Pancreas (tissue), 10 donors: ENCODE measurements at regions not wholly inside any gene's neighbourhood (a gene's known extent, or its start where the extent isn't known, plus 50 kb on each side); places are given as distances from the start of the nearest gene placed in this dataset.

Experiments used
- ATAC-seq, 4 donors: fragments of 200-7000 bp; cut with Tn5 transposase; one replicate each; pipeline versions ENCODE4 v1.8.0 to v1.9.1; 2020; ENCODE audit warnings: mild to moderate bottlenecking in 4 of 4, moderate library complexity in 4 of 4
- DNase-seq, 6 donors: peaks; one replicate each; pipeline ENCODE4 v3.0.0-alpha.2; 2020
- FAIRE-seq: peaks from 2 replicates; lab custom pipeline; 2012; peaks lifted over from hg19 to GRCh38; lab: Jason Lieb, UNC
- H3K27ac ChIP-seq, 4 donors: fragments of 200-600 bp; sonication (generic); 1 replicate in 3 of 4; 2 replicates in 1 of 4; pipeline versions ENCODE4 v1.5.0 to v1.8.0; 2020
- H3K27me3 ChIP-seq, 4 donors: fragments of 200-600 bp; one replicate each; pipeline ENCODE4 v1.8.0; 2021
- H3K36me3 ChIP-seq, 3 donors: fragments of 200-600 bp; sonication (generic) in 1 of 3; one replicate each; pipeline versions ENCODE4 v1.5.0 to v1.8.0; 2020 to 2021
- H3K4me1 ChIP-seq, 3 donors: fragments of 200-600 bp; one replicate each; pipeline ENCODE4 v1.8.0; 2021
- H3K4me3 ChIP-seq, 4 donors: fragments of 200-600 bp; sonication (generic) in 2 of 4; one replicate each; pipeline versions ENCODE4 v1.5.0 to v1.8.0; 2020 to 2021
- H3K9me3 ChIP-seq, 4 donors: fragments of 200-600 bp; one replicate each; pipeline ENCODE4 v1.8.0; 2021
- WGBS, 2 donors: extraction: QIAGEN DNeasy Blood & Tissue Kit; methylation state at CpG; one replicate each; pipeline ENCODE4 v1.1.7; 2013; 5-methylcytosine and 5-hydroxymethylcytosine counted together
- intact Hi-C, 3 donors: fragments of 100-400 bp; cut with DNase I; formaldehyde crosslinking; loops; one replicate each; pipeline versions ENCODE4 v1.11.1 to v1.14.2; 2022
- TF ChIP-seq, protein P1 (sequence below), 4 donors: fragments of 200-600 bp; sonication (generic) in 3 of 4; IDR thresholded peaks; one replicate each; pipeline versions ENCODE4 v1.5.0 to v1.8.0; 2021; ENCODE audit warnings: antibody characterized with exemption in 4 of 4
- donor health status: healthy with polysubstance abuse.
- donor health status: DM: no; HTN: no; CAD: no; lungs with moderate emphysema.
- donor health status: DM: no; HTN: no; CAD: no.
- donor health status: control.
- donor health status: control.
- donor health status: Bipolar disorder and iron deficiency.
- donor health status: DM: yes; HTN: yes; CAD: no.
- donor health status: DM: no; HTN: no; CAD: no.
- donor health status: DM: no; HTN: no; CAD: no.
- donor health status: DM: yes; HTN: yes; CAD: no.

DNA sequence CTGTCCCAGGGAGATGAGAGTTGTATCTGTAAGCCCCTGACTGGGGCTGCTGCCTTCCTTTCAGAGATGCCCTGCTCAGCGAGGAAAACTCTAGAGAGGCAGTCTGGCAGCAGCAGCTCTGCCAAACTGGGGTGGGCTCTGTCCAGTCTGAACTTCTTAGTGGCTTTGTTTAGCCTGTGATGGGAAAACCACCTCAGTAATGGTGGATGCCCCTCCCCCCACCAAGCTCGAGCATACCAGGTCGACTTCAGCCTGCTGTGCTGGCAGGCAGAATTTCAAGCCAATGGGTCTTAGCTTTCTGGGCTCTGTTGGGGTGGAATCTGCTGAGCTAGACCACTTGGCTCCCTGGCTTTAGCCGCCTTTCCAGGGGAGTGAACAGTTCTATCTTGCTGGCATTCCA, 218.3 kb downstream of the TUSC7 start:
- H3K36me3 ChIP-seq = no peaks in the 10 kb centered on the region
- whole genome bisulfite sequencing, 2 donors = 74 to 80% methylated on average over 4 of the region's 4 CpGs
- H3K4me1 ChIP-seq = no peaks in the 10 kb centered on the region
- H3K9me3 ChIP-seq = no peaks in the 10 kb centered on the region
- H3K27me3 ChIP-seq = no peaks in the 10 kb centered on the region
- H3K4me3 ChIP-seq = no peak overlapping the region
- intact Hi-C loops = no loop called here
- no peak for FAIRE-seq
- TF ChIP-seq, protein P1, sequence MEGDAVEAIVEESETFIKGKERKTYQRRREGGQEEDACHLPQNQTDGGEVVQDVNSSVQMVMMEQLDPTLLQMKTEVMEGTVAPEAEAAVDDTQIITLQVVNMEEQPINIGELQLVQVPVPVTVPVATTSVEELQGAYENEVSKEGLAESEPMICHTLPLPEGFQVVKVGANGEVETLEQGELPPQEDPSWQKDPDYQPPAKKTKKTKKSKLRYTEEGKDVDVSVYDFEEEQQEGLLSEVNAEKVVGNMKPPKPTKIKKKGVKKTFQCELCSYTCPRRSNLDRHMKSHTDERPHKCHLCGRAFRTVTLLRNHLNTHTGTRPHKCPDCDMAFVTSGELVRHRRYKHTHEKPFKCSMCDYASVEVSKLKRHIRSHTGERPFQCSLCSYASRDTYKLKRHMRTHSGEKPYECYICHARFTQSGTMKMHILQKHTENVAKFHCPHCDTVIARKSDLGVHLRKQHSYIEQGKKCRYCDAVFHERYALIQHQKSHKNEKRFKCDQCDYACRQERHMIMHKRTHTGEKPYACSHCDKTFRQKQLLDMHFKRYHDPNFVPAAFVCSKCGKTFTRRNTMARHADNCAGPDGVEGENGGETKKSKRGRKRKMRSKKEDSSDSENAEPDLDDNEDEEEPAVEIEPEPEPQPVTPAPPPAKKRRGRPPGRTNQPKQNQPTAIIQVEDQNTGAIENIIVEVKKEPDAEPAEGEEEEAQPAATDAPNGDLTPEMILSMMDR (IDR thresholded peaks at IDR 0.05) = no peak
- H3K27ac ChIP-seq = no peak overlapping the region
- no peak for ATAC-seq
- DNase-seq = peak in 1 of 6 donors; percentile 14

DNA sequence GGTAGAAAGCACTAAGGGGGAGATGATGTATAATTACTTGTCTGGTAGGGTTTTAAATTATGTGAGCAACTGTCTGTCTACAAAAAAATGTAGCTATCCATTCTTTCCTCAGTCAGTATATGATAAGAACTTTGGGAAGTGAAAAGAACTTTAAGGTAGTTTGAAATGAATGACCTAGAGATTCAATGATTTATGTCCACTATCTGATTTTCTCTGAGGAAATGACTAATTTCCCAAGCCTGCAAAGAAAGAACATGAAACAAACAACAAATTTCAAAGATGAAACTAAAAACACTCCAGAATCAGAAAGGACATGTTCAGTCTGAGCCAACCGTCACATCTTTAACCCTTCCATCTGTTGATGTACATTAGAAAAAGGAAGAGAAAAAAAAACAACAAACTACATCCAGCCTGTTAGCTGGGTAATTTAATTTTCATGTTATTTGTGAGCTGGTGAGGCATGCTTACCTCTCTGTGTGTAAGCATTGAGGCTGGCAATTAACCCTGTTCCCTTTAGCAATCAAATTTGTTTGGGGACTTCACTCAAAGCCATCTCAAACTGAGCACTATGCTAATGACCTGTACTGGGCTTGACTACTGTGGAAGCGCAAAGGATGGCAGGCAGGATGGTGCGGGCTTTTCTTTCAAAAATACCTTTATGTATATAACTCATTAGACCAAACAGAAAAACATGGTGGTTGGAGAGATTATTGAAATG, 220.1 kb downstream of the TUSC7 start:
- Histone ChIP-seq H3K27me3 (no peaks in the 10 kb centered on the region), H3K27ac (no peak overlapping the region), H3K36me3 (no peaks in the 10 kb centered on the region), H3K4me1 (no peaks in the 10 kb centered on the region), H3K9me3 (no peaks in the 10 kb centered on the region), H3K4me3 (no peak overlapping the region)
- TF ChIP-seq, protein P1 (IDR thresholded peaks at IDR 0.05) = no peak
- intact Hi-C loops = no loop called here
- ATAC-seq = no peak
- DNase-seq = no peak
- FAIRE-seq = no peak
- WGBS, 2 donors = 85 to 88% methylated on average over 3 of the region's 3 CpGs

DNA sequence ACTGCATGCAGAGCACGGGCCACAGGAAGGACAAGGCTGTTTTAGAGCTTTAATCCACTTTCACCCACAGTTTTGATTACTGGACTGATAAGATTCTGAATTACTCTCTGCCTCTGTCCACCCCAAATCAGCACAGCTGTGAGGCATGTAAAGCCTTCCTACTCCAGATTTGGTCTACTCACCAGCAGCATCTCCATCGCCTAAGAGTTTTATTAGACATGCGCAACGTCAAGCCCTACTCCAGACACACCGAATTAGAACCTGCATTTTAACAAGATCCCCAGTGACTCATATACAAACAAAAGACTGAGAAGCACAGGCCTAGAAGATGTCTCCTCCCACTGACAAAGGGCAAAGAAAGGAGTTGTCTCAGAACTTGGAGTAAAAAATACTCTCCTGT, 221.2 kb downstream of the TUSC7 start:
- H3K4me3 ChIP-seq = no peak overlapping the region
- DNase-seq (no peak), FAIRE-seq (no peak), ATAC-seq (no peak)
- intact Hi-C loops = no loop called here
- no peaks in the 10 kb centered on the region for H3K9me3 ChIP-seq
- TF ChIP-seq, protein P1 (IDR thresholded peaks at IDR 0.05) = no peak
- H3K27ac ChIP-seq = no peak overlapping the region
- no peaks in the 10 kb centered on the region for H3K27me3 ChIP-seq
- H3K4me1 ChIP-seq = no peaks in the 10 kb centered on the region
- WGBS, 2 donors = 77 to 78% methylated on average over 5 of the region's 5 CpGs
- H3K36me3 ChIP-seq = no peaks in the 10 kb centered on the region

DNA sequence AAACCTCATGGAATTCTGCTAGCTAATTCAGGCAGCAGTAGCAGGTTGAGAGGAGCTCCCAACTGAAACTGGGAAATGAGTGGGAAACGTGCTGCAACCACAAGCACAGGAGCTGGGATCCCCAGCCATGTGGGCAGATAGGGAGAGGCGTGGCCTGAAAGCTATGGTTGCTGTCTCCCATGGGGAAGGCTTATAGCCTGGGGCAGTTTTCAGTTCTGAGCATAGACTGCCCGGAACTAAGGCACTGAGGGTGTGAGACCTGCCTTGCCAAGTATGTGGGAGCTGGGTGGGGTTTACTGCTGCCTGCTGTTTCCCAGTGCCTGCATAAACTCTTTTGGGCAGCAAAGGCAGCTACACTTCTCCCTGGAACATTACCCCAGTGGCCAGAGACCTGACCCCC, 229.5 kb downstream of the TUSC7 start:
- Histone ChIP-seq H3K27me3 (peaks cover 0 to 3% (median 0%) of the 10 kb centered on the region in 4 donors), H3K4me1 (no peaks in the 10 kb centered on the region), H3K36me3 (no peaks in the 10 kb centered on the region), H3K27ac (no peak overlapping the region), H3K9me3 (no peaks in the 10 kb centered on the region), H3K4me3 (no peak overlapping the region)
- no peak for DNase-seq
- FAIRE-seq = no peak
- no peak for ATAC-seq
- WGBS, 2 donors = 75 to 79% methylated on average over 3 of the region's 3 CpGs
- TF ChIP-seq, protein P1 (IDR thresholded peaks at IDR 0.05) = no peak
- intact Hi-C loops = no loop called here

DNA sequence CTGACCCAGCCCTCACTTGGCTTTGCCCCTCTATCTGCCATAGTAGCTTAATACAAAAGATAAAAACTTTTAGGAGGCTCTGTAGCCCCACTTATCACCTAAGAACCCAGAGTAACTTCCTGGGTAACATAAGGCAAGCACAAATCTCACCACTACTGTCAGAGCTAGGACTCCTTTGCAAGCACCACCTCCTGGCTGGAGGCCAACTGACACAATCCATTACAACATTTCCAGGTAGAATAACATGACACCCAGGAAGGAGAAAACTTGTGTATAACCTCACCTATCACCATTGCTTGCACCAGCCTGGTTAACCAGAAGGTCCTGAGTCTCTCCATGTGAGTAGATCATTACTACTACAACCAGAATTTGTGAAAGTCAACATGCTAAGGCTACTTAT, 230.0 kb downstream of the TUSC7 start:
- FAIRE-seq (no peak), DNase-seq (no peak), ATAC-seq (no peak)
- no peaks in the 10 kb centered on the region for H3K36me3 ChIP-seq
- intact Hi-C loops = no loop called here
- H3K27ac ChIP-seq = no peak overlapping the region
- no peaks in the 10 kb centered on the region for H3K4me1 ChIP-seq
- H3K27me3 ChIP-seq = peaks cover 0 to 3% (median 0%) of the 10 kb centered on the region in 4 donors
- TF ChIP-seq, protein P1 (IDR thresholded peaks at IDR 0.05) = no peak
- no peaks in the 10 kb centered on the region for H3K9me3 ChIP-seq
- H3K4me3 ChIP-seq = no peak overlapping the region
